ENCODE measurements at regions not wholly inside any gene's neighbourhood (a gene's known extent, or its start where the extent isn't known, plus 50 kb on each side); places are given as distances from the start of the nearest gene placed in this dataset.

DNA sequence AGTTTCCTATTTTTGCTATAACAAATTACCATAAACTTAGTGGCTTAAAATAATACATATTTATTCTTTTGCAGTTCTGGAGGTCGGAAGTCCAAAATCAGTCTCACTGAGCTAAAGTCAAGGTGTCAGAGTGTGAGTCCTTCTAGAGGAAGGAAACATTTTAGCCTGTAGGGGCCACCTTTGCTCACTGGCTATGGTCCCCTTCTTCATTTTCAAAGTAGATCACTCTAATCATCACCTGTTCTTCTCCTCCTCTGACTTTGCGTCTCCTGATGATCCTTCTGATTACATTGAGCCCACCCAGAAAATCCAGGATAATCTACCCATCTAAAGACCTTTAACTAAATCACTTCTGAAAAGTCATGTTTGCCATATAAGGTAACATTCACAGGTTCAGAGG is 534.4 kb upstream of the SALL1 start:
- TF ChIP-seq, protein P1, sequence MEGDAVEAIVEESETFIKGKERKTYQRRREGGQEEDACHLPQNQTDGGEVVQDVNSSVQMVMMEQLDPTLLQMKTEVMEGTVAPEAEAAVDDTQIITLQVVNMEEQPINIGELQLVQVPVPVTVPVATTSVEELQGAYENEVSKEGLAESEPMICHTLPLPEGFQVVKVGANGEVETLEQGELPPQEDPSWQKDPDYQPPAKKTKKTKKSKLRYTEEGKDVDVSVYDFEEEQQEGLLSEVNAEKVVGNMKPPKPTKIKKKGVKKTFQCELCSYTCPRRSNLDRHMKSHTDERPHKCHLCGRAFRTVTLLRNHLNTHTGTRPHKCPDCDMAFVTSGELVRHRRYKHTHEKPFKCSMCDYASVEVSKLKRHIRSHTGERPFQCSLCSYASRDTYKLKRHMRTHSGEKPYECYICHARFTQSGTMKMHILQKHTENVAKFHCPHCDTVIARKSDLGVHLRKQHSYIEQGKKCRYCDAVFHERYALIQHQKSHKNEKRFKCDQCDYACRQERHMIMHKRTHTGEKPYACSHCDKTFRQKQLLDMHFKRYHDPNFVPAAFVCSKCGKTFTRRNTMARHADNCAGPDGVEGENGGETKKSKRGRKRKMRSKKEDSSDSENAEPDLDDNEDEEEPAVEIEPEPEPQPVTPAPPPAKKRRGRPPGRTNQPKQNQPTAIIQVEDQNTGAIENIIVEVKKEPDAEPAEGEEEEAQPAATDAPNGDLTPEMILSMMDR (IDR thresholded peaks at IDR 0.05 in 8 of 11, conservative IDR thresholded peaks at IDR 0.05 in 3 of 11), result no peak
- TF ChIP-seq POLR2AphosphoS5 (IDR thresholded peaks at IDR 0.05) (no peak), POLR2A (IDR thresholded peaks at IDR 0.05) (no peak)
